Stomach (tissue), 4 donors: ENCODE measurements at regions not wholly inside any gene's neighbourhood (a gene's known extent, or its start where the extent isn't known, plus 50 kb on each side); places are given as distances from the start of the nearest gene placed in this dataset.

ENCODE experiments used
- CTCF ChIP-seq, 7 experiments: fragments of 450-650 bp in 4 of 7; fragments of 200-600 bp in 3 of 7; sonication (generic) in 3 of 7; IDR thresholded peaks; one replicate each; pipeline ENCODE4 v1.5.1; 2016 to 2019; ENCODE audit warnings: antibody characterized with exemption in 7 of 7, control low read depth in 2 of 7, mild to moderate bottlenecking in 1 of 7
- EP300 ChIP-seq: sonication (generic); formaldehyde crosslinking; IDR thresholded peaks from one replicate; pipeline ENCODE4 v1.6.1; 2017; ENCODE audit warnings: antibody characterized with exemption
- POLR2A ChIP-seq, 4 donors: fragments of 450-650 bp; IDR thresholded peaks; one replicate each; pipeline ENCODE4 v1.6.1; 2016; ENCODE audit warnings: antibody characterized with exemption in 4 of 4, control low read depth in 2 of 4, mild to moderate bottlenecking in 1 of 4, moderate library complexity in 1 of 4
- POLR2AphosphoS5 ChIP-seq, 3 donors: sonication (generic); formaldehyde crosslinking; IDR thresholded peaks; one replicate each; pipeline ENCODE4 v1.6.1; 2016; ENCODE audit warnings: antibody characterized with exemption in 3 of 3

- TF ChIP-seq POLR2A (IDR thresholded peaks at IDR 0.05) (no peak), CTCF (IDR thresholded peaks at IDR 0.05) (no peak), POLR2AphosphoS5 (IDR thresholded peaks at IDR 0.05) (no peak), EP300 (no peak)
These were observed 65.1 kb downstream of the MRPL46 start for GRCh38 chr15:88401996-88402656.
